A549 (cell line): ENCODE measurements at regions not wholly inside any gene's neighbourhood (a gene's known extent, or its start where the extent isn't known, plus 50 kb on each side); places are given as distances from the start of the nearest gene placed in this dataset.

Experiments used
- BHLHE40 ChIP-seq: IDR thresholded peaks from 2 replicates; pipeline ENCODE4 v1.6.1; 2012; ENCODE audit warnings: low read depth, low read length, inconsistent platforms
- CEBPB ChIP-seq, 2 experiments: fragments of >200 bp in 1 of 2; sonication (Bioruptor Twin) in 1 of 2; formaldehyde crosslinking in 1 of 2; IDR thresholded peaks; 2 replicates each; pipeline ENCODE4 v1.6.1; 2012 to 2016
- CTCF ChIP-seq: fragments of >200 bp; sonication (Bioruptor Twin); formaldehyde crosslinking; IDR thresholded peaks from 3 replicates; pipeline ENCODE4 v1.5.1; 2016
- HDAC2 ChIP-seq: fragments of 200-600 bp; sonication (generic); IDR thresholded peaks from 2 replicates; pipeline ENCODE4 v1.6.1; 2016
- KDM1A ChIP-seq: fragments of 200-600 bp; sonication (generic); IDR thresholded peaks from 2 replicates; pipeline ENCODE4 v1.6.1; 2016; ENCODE audit warnings: low read depth, mild to moderate bottlenecking
- MAFK ChIP-seq: fragments of 450-650 bp; IDR thresholded peaks from 2 replicates; pipeline ENCODE4 v1.6.1; 2014; ENCODE audit not compliant: partially characterized antibody
- MYC ChIP-seq: IDR thresholded peaks from 2 replicates; pipeline ENCODE4 v1.6.1; 2012; ENCODE audit warnings: mild to moderate bottlenecking, inconsistent platforms, low read length, improper control_type of control experiment, borderline replicate concordance
- PBX3 ChIP-seq: IDR thresholded peaks from 2 replicates; pipeline ENCODE4 v1.6.1; 2012
- POLR2A ChIP-seq: IDR thresholded peaks from 2 replicates; pipeline ENCODE4 v1.6.1; 2012; ENCODE audit warnings: mild to moderate bottlenecking, low read length
- TP53 ChIP-seq: fragments of 250-450 bp; sonication (Bioruptor Pico); IDR thresholded peaks from 2 replicates; pipeline ENCODE4 v1.5.0; 2021; ENCODE audit warnings: mild to moderate bottlenecking, moderate library complexity
- ZC3H11A ChIP-seq: fragments of 450-650 bp; IDR thresholded peaks from 2 replicates; pipeline ENCODE4 v1.6.1; 2014; ENCODE audit warnings: antibody characterized with exemption, mild to moderate bottlenecking
- TF ChIP-seq, protein P1 (sequence below): IDR thresholded peaks from 2 replicates; pipeline ENCODE4 v1.6.1; 2012

GRCh38 chr18:10120622-10121021 lies 206.8 kb downstream of the VAPA start:
- TF ChIP-seq PBX3 (no peak), CTCF (no peak), BHLHE40 (no peak), POLR2A (no peak), CEBPB (IDR thresholded peaks at IDR 0.05) (no peak), KDM1A (no peak), TP53 (CRISPR knock-in tag) (no peak), HDAC2 (no peak), MYC (no peak), MAFK (no peak), ZC3H11A (no peak)
- TF ChIP-seq, protein P1, sequence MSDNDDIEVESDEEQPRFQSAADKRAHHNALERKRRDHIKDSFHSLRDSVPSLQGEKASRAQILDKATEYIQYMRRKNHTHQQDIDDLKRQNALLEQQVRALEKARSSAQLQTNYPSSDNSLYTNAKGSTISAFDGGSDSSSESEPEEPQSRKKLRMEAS = no peak
